Progenitor cell of endocrine pancreas (in vitro differentiated cells): ENCODE measurements at regions not wholly inside any gene's neighbourhood (a gene's known extent, or its start where the extent isn't known, plus 50 kb on each side); places are given as distances from the start of the nearest gene placed in this dataset.

Source experiments
- DNase-seq: peaks from one replicate; pipeline ENCODE4 v3.0.0; 2021; ENCODE audit warnings: low spot score; ENCODE audit not compliant: unreplicated experiment
- H3K27ac Mint-ChIP-seq: 2 replicates; pipeline ENCODE4 v1.8.0; 2021; ENCODE audit warnings: mild to moderate bottlenecking, moderate library complexity, mixed read lengths
- H3K27me3 Mint-ChIP-seq: 2 replicates; pipeline ENCODE4 v1.8.0; 2021; ENCODE audit warnings: mixed read lengths
- H3K36me3 Mint-ChIP-seq: 2 replicates; pipeline ENCODE4 v1.8.0; 2022; ENCODE audit warnings: mixed read lengths; ENCODE audit not compliant: insufficient read depth
- H3K4me1 Mint-ChIP-seq: 2 replicates; pipeline ENCODE4 v1.8.0; 2021; ENCODE audit warnings: low read depth, mixed read lengths
- H3K4me3 Mint-ChIP-seq: 2 replicates; pipeline ENCODE4 v1.8.0; 2021; ENCODE audit warnings: low read depth, mild to moderate bottlenecking, moderate library complexity, mixed read lengths
- H3K9me3 Mint-ChIP-seq: 2 replicates; pipeline ENCODE4 v1.8.0; 2021; ENCODE audit warnings: low read depth, mixed read lengths
- TF ChIP-seq, protein P1 (sequence below): fragments of 200-600 bp; sonication (generic); IDR thresholded peaks from one replicate; pipeline ENCODE4 v1.5.0; 2021; ENCODE audit warnings: antibody characterized with exemption, mild to moderate bottlenecking; ENCODE audit not compliant: unreplicated experiment

DNA sequence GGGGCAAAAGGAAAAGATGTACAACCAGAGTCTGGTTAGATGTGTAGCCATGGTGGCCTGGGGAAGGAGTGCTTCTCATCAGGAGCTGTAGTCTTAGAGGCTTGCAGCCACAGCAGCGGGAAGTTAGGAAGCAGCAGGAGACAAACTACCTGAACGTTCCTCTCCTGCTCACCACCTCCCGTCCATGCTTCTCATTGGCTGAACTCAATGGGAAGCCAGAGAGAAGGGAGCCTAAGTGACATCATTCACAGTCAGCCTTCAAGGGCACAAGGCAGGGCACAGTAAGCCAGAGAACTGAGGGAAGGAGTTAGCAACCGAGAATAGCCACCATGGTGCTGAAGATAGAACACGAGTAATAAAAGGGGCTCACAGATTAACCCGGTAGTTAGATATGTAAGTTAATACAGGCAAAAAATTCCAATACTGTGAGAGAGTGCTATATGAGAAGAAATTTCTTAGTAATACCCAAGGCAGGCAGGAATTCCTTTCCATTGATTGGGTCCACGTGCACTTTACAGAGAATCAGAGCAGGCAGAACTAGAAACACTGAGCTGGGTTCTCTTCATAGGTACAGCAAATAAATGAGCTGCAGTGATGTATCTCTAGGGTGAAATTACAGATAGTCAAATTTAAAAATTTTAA is 391.5 kb upstream of the DACH1 start:
- Mint-ChIP-seq H3K9me3 (peaks cover 3% of the 10 kb centered on the region), H3K36me3 (no peaks in the 10 kb centered on the region), H3K27ac (no peak overlapping the region), H3K27me3 (peaks cover 12% of the 10 kb centered on the region), H3K4me1 (peaks cover 6% of the 10 kb centered on the region), H3K4me3 (no peak overlapping the region)
- DNase-seq = no peak
- TF ChIP-seq, protein P1, sequence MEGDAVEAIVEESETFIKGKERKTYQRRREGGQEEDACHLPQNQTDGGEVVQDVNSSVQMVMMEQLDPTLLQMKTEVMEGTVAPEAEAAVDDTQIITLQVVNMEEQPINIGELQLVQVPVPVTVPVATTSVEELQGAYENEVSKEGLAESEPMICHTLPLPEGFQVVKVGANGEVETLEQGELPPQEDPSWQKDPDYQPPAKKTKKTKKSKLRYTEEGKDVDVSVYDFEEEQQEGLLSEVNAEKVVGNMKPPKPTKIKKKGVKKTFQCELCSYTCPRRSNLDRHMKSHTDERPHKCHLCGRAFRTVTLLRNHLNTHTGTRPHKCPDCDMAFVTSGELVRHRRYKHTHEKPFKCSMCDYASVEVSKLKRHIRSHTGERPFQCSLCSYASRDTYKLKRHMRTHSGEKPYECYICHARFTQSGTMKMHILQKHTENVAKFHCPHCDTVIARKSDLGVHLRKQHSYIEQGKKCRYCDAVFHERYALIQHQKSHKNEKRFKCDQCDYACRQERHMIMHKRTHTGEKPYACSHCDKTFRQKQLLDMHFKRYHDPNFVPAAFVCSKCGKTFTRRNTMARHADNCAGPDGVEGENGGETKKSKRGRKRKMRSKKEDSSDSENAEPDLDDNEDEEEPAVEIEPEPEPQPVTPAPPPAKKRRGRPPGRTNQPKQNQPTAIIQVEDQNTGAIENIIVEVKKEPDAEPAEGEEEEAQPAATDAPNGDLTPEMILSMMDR = no peak

DNA sequence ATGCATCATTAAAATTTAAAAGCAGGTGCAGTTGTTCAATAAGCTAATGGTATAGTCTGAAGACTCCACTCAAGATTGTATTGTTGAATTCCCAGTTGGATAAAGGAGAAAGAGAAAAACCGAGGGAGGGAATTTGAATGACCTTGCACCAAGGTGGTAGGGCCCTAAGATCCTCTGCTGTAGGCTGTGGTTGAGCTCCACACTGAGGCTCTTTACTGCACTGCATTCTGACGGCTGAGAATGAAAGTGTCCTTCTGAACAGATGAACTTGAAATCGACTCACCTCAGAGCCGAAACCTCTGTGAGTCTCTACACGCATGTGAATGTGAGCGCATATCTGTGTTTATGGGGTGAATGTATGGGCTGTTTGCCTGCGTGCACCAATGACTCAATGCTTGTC is 388.9 kb upstream of the DACH1 start:
- Mint-ChIP-seq H3K36me3 (no peaks in the 10 kb centered on the region), H3K27me3 (peaks cover 12% of the 10 kb centered on the region), H3K27ac (no peak overlapping the region), H3K4me1 (peaks cover 2% of the 10 kb centered on the region), H3K9me3 (no peaks in the 10 kb centered on the region), H3K4me3 (no peak overlapping the region)
- TF ChIP-seq, protein P1 = peak; percentile 74
- peak; percentile 14 for DNase-seq

DNA sequence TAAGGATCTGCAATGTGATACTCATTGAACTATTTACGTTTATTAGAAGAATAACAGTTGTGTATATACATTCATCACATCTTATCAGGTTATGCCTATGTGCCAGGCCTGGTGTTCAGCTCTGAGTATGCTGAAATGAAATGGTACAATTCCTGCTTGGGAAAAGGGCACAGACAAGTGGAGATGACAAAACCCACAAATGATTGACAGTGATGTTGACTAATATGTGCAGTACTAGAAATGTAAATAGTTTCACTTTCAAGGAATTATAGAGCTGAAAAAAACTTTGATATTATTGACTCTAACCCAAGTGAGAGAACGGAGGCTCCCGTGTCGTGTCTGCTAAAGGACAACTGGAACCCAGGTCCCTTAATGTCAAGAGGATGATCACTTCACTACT is 386.8 kb upstream of the DACH1 start:
- Mint-ChIP-seq H3K9me3 (no peaks in the 10 kb centered on the region), H3K36me3 (no peaks in the 10 kb centered on the region), H3K27ac (no peak overlapping the region), H3K4me3 (no peak overlapping the region), H3K4me1 (peaks cover 2% of the 10 kb centered on the region), H3K27me3 (peaks cover 2% of the 10 kb centered on the region)
- TF ChIP-seq, protein P1 = no peak
- no peak for DNase-seq

DNA sequence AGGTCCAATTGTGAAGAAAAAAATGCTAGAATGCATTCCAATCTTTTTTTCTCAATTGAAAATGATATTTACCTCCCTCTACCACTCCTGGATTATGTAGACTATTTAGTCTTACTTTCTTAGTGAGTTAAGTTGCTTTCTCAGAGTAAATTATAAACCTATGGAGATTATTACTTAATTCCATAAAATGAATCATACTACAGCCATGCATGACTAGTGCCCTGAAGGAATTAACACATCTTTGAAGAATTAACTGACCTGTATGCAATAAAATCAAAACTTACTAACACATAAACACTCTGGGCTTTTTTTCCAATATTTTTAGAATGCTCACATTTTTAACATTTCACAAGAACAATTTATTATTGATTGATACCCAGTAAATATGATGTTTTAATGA is 379.4 kb upstream of the DACH1 start:
- H3K27ac Mint-ChIP-seq = no peak overlapping the region
- no peaks in the 10 kb centered on the region for H3K9me3 Mint-ChIP-seq
- no peaks in the 10 kb centered on the region for H3K36me3 Mint-ChIP-seq
- no peaks in the 10 kb centered on the region for H3K27me3 Mint-ChIP-seq
- DNase-seq = no peak
- no peak overlapping the region for H3K4me3 Mint-ChIP-seq
- no peaks in the 10 kb centered on the region for H3K4me1 Mint-ChIP-seq
- TF ChIP-seq, protein P1 = no peak

DNA sequence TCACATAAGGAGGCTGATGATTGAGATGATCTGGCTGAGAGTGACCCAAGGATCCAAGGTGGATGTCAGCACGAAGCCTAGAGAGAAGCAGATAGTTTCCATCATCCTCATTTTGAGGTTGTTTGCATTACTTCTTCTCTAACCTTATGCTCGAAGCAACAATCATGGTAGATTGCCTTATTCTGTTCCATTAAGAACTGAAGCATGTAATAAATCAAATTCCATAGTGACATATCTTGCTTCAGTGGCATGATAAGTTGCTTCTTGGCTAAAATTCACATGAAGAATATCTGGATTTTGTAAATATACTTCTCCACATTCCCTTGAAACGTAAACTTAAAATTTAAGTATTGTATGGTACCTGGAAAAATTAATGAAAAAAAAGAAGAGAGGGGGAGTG is 377.8 kb upstream of the DACH1 start:
- no peak for DNase-seq
- no peaks in the 10 kb centered on the region for H3K9me3 Mint-ChIP-seq
- no peaks in the 10 kb centered on the region for H3K36me3 Mint-ChIP-seq
- no peaks in the 10 kb centered on the region for H3K27me3 Mint-ChIP-seq
- H3K4me3 Mint-ChIP-seq = no peak overlapping the region
- TF ChIP-seq, protein P1 = no peak
- no peaks in the 10 kb centered on the region for H3K4me1 Mint-ChIP-seq
- no peak overlapping the region for H3K27ac Mint-ChIP-seq
